Stomach (tissue), 4 donors: ENCODE measurements at regions not wholly inside any gene's neighbourhood (a gene's known extent, or its start where the extent isn't known, plus 50 kb on each side); places are given as distances from the start of the nearest gene placed in this dataset.

Experiments
- POLR2A ChIP-seq, 4 donors: fragments of 450-650 bp; IDR thresholded peaks; one replicate each; pipeline ENCODE4 v1.6.1; 2016; ENCODE audit warnings: antibody characterized with exemption in 4 of 4, control low read depth in 2 of 4, mild to moderate bottlenecking in 1 of 4, moderate library complexity in 1 of 4
- POLR2AphosphoS5 ChIP-seq, 3 donors: sonication (generic); formaldehyde crosslinking; IDR thresholded peaks; one replicate each; pipeline ENCODE4 v1.6.1; 2016; ENCODE audit warnings: antibody characterized with exemption in 3 of 3
- TF ChIP-seq, protein P1 (sequence below), 7 experiments: fragments of 450-650 bp in 4 of 7; fragments of 200-600 bp in 3 of 7; sonication (generic) in 3 of 7; IDR thresholded peaks; one replicate each; pipeline ENCODE4 v1.5.1; 2016 to 2019; ENCODE audit warnings: antibody characterized with exemption in 7 of 7, control low read depth in 2 of 7, mild to moderate bottlenecking in 1 of 7

DNA sequence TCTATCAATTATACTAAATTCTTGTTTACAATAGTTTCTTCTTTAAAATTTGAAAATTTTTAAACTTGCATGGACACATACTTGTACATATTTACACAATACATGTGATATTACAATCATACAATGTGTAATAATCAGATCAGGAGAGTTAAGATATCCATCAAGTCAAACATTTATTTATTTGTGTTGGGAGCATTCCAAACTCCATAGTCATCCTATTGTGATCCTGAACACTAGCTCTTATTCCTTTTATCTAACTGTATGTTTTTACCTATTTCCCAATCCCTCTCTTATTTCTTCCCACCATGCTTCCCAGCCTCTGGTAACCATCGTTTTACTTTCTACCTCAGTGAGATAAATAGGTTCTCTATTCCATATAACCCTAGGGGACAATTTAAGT lies 1219.2 kb downstream of the ZPLD1 start:
- TF ChIP-seq, protein P1, sequence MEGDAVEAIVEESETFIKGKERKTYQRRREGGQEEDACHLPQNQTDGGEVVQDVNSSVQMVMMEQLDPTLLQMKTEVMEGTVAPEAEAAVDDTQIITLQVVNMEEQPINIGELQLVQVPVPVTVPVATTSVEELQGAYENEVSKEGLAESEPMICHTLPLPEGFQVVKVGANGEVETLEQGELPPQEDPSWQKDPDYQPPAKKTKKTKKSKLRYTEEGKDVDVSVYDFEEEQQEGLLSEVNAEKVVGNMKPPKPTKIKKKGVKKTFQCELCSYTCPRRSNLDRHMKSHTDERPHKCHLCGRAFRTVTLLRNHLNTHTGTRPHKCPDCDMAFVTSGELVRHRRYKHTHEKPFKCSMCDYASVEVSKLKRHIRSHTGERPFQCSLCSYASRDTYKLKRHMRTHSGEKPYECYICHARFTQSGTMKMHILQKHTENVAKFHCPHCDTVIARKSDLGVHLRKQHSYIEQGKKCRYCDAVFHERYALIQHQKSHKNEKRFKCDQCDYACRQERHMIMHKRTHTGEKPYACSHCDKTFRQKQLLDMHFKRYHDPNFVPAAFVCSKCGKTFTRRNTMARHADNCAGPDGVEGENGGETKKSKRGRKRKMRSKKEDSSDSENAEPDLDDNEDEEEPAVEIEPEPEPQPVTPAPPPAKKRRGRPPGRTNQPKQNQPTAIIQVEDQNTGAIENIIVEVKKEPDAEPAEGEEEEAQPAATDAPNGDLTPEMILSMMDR (IDR thresholded peaks at IDR 0.05), result no peak
- TF ChIP-seq POLR2AphosphoS5 (IDR thresholded peaks at IDR 0.05) (no peak), POLR2A (IDR thresholded peaks at IDR 0.05) (no peak)
